ENCODE measurements at regions not wholly inside any gene's neighbourhood (a gene's known extent, or its start where the extent isn't known, plus 50 kb on each side); places are given as distances from the start of the nearest gene placed in this dataset.

GRCh38 chr3:150097588-150097890 is 126.8 kb upstream of the PFN2 start:
- TF ChIP-seq, protein P1, sequence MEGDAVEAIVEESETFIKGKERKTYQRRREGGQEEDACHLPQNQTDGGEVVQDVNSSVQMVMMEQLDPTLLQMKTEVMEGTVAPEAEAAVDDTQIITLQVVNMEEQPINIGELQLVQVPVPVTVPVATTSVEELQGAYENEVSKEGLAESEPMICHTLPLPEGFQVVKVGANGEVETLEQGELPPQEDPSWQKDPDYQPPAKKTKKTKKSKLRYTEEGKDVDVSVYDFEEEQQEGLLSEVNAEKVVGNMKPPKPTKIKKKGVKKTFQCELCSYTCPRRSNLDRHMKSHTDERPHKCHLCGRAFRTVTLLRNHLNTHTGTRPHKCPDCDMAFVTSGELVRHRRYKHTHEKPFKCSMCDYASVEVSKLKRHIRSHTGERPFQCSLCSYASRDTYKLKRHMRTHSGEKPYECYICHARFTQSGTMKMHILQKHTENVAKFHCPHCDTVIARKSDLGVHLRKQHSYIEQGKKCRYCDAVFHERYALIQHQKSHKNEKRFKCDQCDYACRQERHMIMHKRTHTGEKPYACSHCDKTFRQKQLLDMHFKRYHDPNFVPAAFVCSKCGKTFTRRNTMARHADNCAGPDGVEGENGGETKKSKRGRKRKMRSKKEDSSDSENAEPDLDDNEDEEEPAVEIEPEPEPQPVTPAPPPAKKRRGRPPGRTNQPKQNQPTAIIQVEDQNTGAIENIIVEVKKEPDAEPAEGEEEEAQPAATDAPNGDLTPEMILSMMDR (IDR thresholded peaks at IDR 0.05) = no peak
- TF ChIP-seq ZFX (IDR thresholded peaks at IDR 0.05; ENCODE audit: borderline replicate concordance) = no peak

Data from 22Rv1 (cell line).